ENCODE measurements at regions not wholly inside any gene's neighbourhood (a gene's known extent, or its start where the extent isn't known, plus 50 kb on each side); places are given as distances from the start of the nearest gene placed in this dataset.

DNA sequence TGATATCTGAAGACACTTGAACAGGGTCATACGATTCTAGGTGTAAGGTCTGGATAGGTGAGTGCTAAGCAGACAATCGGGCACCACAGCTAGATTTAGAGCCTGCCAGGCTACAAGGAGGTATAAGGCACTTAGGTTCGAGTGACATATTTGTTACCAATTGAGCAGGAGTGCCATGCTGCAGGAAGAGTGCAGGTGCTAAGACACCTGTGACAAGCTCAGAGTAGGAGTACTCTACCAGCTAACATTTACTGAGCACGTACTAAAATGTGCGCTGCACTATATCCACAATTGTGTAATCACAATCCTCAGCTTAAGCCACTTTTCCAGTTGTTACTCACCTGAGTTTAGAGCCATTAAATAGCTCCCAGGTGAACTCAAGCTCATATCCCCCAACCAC, 227.8 kb upstream of the MOCS1 start:
- H3K9me3 ChIP-seq (ENCODE audit: control insufficient read depth in 4 of 4, low read length in 3 of 4), result peaks cover 0 to 3% (median 0%) of the 10 kb centered on the region in 4 donors
- TF ChIP-seq HNF4G (IDR thresholded peaks at IDR 0.05) (no peak), SP1 (IDR thresholded peaks at IDR 0.05) (no peak), JUND (IDR thresholded peaks at IDR 0.05) (no peak), RAD21 (IDR thresholded peaks at IDR 0.05) (no peak), YY1 (IDR thresholded peaks at IDR 0.05) (no peak), HNF4A (conservative IDR thresholded peaks at IDR 0.05) (no peak), NR2F2 (IDR thresholded peaks at IDR 0.05) (no peak)
- TF ChIP-seq, protein P1, sequence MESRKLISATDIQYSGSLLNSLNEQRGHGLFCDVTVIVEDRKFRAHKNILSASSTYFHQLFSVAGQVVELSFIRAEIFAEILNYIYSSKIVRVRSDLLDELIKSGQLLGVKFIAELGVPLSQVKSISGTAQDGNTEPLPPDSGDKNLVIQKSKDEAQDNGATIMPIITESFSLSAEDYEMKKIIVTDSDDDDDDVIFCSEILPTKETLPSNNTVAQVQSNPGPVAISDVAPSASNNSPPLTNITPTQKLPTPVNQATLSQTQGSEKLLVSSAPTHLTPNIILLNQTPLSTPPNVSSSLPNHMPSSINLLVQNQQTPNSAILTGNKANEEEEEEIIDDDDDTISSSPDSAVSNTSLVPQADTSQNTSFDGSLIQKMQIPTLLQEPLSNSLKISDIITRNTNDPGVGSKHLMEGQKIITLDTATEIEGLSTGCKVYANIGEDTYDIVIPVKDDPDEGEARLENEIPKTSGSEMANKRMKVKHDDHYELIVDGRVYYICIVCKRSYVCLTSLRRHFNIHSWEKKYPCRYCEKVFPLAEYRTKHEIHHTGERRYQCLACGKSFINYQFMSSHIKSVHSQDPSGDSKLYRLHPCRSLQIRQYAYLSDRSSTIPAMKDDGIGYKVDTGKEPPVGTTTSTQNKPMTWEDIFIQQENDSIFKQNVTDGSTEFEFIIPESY (IDR thresholded peaks at IDR 0.05), result no peak
- TF ChIP-seq, protein P2, sequence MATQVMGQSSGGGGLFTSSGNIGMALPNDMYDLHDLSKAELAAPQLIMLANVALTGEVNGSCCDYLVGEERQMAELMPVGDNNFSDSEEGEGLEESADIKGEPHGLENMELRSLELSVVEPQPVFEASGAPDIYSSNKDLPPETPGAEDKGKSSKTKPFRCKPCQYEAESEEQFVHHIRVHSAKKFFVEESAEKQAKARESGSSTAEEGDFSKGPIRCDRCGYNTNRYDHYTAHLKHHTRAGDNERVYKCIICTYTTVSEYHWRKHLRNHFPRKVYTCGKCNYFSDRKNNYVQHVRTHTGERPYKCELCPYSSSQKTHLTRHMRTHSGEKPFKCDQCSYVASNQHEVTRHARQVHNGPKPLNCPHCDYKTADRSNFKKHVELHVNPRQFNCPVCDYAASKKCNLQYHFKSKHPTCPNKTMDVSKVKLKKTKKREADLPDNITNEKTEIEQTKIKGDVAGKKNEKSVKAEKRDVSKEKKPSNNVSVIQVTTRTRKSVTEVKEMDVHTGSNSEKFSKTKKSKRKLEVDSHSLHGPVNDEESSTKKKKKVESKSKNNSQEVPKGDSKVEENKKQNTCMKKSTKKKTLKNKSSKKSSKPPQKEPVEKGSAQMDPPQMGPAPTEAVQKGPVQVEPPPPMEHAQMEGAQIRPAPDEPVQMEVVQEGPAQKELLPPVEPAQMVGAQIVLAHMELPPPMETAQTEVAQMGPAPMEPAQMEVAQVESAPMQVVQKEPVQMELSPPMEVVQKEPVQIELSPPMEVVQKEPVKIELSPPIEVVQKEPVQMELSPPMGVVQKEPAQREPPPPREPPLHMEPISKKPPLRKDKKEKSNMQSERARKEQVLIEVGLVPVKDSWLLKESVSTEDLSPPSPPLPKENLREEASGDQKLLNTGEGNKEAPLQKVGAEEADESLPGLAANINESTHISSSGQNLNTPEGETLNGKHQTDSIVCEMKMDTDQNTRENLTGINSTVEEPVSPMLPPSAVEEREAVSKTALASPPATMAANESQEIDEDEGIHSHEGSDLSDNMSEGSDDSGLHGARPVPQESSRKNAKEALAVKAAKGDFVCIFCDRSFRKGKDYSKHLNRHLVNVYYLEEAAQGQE (IDR thresholded peaks at IDR 0.05), result no peak
- TF ChIP-seq, protein P3, sequence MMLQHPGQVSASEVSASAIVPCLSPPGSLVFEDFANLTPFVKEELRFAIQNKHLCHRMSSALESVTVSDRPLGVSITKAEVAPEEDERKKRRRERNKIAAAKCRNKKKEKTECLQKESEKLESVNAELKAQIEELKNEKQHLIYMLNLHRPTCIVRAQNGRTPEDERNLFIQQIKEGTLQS (IDR thresholded peaks at IDR 0.05), result no peak
- H3K36me3 ChIP-seq (ENCODE audit: control insufficient read depth in 4 of 4, insufficient read depth in 3 of 4, low read depth in 1 of 4, low read length in 3 of 4), result no peaks in the 10 kb centered on the region
- no peak overlapping the region for H3K4me3 ChIP-seq (ENCODE audit: low read depth in 1 of 3, low read length in 3 of 3)
- H3K4me1 ChIP-seq (ENCODE audit: control insufficient read depth in 4 of 4, insufficient read depth in 4 of 4, low read length in 3 of 4), result no peaks in the 10 kb centered on the region
- WGBS, result 89% methylated on average over 5 of the region's 5 CpGs
- no peaks in the 10 kb centered on the region for H3K27me3 ChIP-seq (ENCODE audit: control insufficient read depth in 4 of 4, insufficient read depth in 4 of 4, low read length in 3 of 4)
- H3K9ac ChIP-seq (ENCODE audit: low read depth in 1 of 2, low read length in 2 of 2), result no peak overlapping the region
- H3K27ac ChIP-seq (ENCODE audit: low read depth in 1 of 2, low read length in 2 of 2), result no peak overlapping the region
- no peak for DNase-seq (ENCODE audit: low spot score)

DNA sequence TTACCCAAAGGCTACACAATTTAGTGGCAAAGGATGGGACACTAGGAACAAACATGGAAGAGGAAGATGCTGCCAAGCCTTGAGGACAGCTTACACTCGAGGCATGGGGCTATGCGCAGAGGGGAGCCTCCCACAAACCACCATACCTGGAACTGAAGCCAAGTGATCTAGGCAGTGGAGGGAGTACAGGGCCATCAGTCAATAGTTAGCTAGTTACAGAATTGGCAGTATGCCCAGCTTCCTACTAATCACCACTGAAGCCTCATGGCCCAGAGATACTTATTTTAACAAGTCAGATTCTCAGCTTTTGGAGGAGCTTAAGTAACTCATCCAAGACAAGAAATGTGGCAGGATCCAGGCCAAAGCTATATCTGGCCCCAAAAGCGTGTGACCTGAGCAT, 226.6 kb upstream of the MOCS1 start:
- no peak overlapping the region for H3K9ac ChIP-seq (ENCODE audit: low read depth in 1 of 2, low read length in 2 of 2)
- no peaks in the 10 kb centered on the region for H3K27me3 ChIP-seq (ENCODE audit: control insufficient read depth in 4 of 4, insufficient read depth in 4 of 4, low read length in 3 of 4)
- H3K4me1 ChIP-seq (ENCODE audit: control insufficient read depth in 4 of 4, insufficient read depth in 4 of 4, low read length in 3 of 4), result no peaks in the 10 kb centered on the region
- H3K9me3 ChIP-seq (ENCODE audit: control insufficient read depth in 4 of 4, low read length in 3 of 4), result peaks cover 0 to 3% (median 0%) of the 10 kb centered on the region in 4 donors
- TF ChIP-seq FOXA1 (IDR thresholded peaks at IDR 0.05), result no peak
- TF ChIP-seq HNF4A (conservative IDR thresholded peaks at IDR 0.05), result no peak
- no peak for TF ChIP-seq GABPA (IDR thresholded peaks at IDR 0.05 in 1 of 2, conservative IDR thresholded peaks at IDR 0.05 in 1 of 2)
- TF ChIP-seq RXRA (IDR thresholded peaks at IDR 0.05), result no peak
- TF ChIP-seq HNF4G (IDR thresholded peaks at IDR 0.05), result no peak
- TF ChIP-seq, protein P2 (IDR thresholded peaks at IDR 0.05), result no peak
- no peak for TF ChIP-seq TAF1 (conservative IDR thresholded peaks at IDR 0.05)
- no peaks in the 10 kb centered on the region for H3K36me3 ChIP-seq (ENCODE audit: control insufficient read depth in 4 of 4, insufficient read depth in 3 of 4, low read depth in 1 of 4, low read length in 3 of 4)
- 91% methylated on average over 3 of the region's 3 CpGs for WGBS
- H3K27ac ChIP-seq (ENCODE audit: low read depth in 1 of 2, low read length in 2 of 2), result no peak overlapping the region
- no peak overlapping the region for H3K4me3 ChIP-seq (ENCODE audit: low read depth in 1 of 3, low read length in 3 of 3)
- DNase-seq (ENCODE audit: low spot score), result no peak
